CD14-positive monocyte (primary cell): ENCODE measurements at regions not wholly inside any gene's neighbourhood (a gene's known extent, or its start where the extent isn't known, plus 50 kb on each side); places are given as distances from the start of the nearest gene placed in this dataset.

Experiments used
- DNase-seq, 3 donors: peaks; one replicate each; pipeline ENCODE4 v3.0.0-alpha.2; 2011 to 2022
- H2AFZ ChIP-seq: 2 replicates; pipeline ENCODE4 v1.6.0; 2012; ENCODE audit warnings: mild to moderate bottlenecking, low read depth, low read length, inconsistent platforms; ENCODE audit not compliant: insufficient read depth, poor library complexity, severe bottlenecking
- H3K27ac ChIP-seq, 2 donors: 1 replicate in 1 of 2; 2 replicates in 1 of 2; pipeline ENCODE4 v1.5.1; 2012 to 2013; ENCODE audit warnings: low read length in 2 of 2, control low read depth in 1 of 2, inconsistent platforms in 1 of 2, low read depth in 1 of 2, mild to moderate bottlenecking in 1 of 2
- H3K27me3 ChIP-seq, 2 donors: one replicate each; pipeline versions ENCODE4 v1.6.0 to v1.6.1; 2011 to 2013; ENCODE audit warnings: low read length in 2 of 2; ENCODE audit not compliant: control insufficient read depth in 2 of 2, insufficient read depth in 2 of 2
- H3K36me3 ChIP-seq, 2 donors: replicated peaks in 1 of 2; 1 replicate in 1 of 2; 2 replicates in 1 of 2; pipeline versions ENCODE4 v1.5.1 to v1.6.1; 2012 to 2013; ENCODE audit warnings: low read length in 2 of 2, control low read depth in 1 of 2, inconsistent platforms in 1 of 2, mild to moderate bottlenecking in 1 of 2; ENCODE audit not compliant: insufficient read depth in 2 of 2, control insufficient read depth in 1 of 2
- H3K4me1 ChIP-seq, 2 donors: 1 replicate in 1 of 2; 2 replicates in 1 of 2; pipeline versions ENCODE4 v1.5.1 to v1.6.1; 2012 to 2013; ENCODE audit warnings: low read length in 2 of 2, control low read depth in 1 of 2, inconsistent platforms in 1 of 2, mild to moderate bottlenecking in 1 of 2, moderate library complexity in 1 of 2; ENCODE audit not compliant: insufficient read depth in 2 of 2, control insufficient read depth in 1 of 2
- H3K4me2 ChIP-seq: replicated peaks from 2 replicates; pipeline ENCODE3; 2012; ENCODE audit warnings: low read length, moderate library complexity, mild to moderate bottlenecking; ENCODE audit not compliant: poor library complexity, severe bottlenecking; ENCODE audit errors: extremely low read depth
- H3K4me3 ChIP-seq, 3 experiments: fragments of 200-600 bp in 1 of 3; sonication (generic) in 1 of 3; replicated peaks in 1 of 3; 1 replicate in 2 of 3; 2 replicates in 1 of 3; pipeline ENCODE4 v1.5.1; 2011 to 2013; ENCODE audit warnings: low read length in 3 of 3, mild to moderate bottlenecking in 3 of 3, control low read depth in 2 of 3, low read depth in 2 of 3, inconsistent platforms in 1 of 3, moderate library complexity in 1 of 3
- H3K79me2 ChIP-seq: 2 replicates; pipeline ENCODE4 v1.6.0; 2012; ENCODE audit warnings: mild to moderate bottlenecking, control low read depth, inconsistent platforms, low read length, moderate library complexity; ENCODE audit not compliant: insufficient read depth
- H3K9ac ChIP-seq: 2 replicates; pipeline ENCODE4 v1.6.0; 2017; ENCODE audit warnings: low read length, mild to moderate bottlenecking; ENCODE audit not compliant: insufficient read depth, poor library complexity, severe bottlenecking
- H3K9me3 ChIP-seq, 2 donors: replicated peaks in 1 of 2; 1 replicate in 1 of 2; 2 replicates in 1 of 2; pipeline versions ENCODE4 v1.5.1 to v1.6.1; 2012 to 2013; ENCODE audit warnings: low read length in 2 of 2, control low read depth in 1 of 2; ENCODE audit not compliant: control insufficient read depth in 1 of 2, insufficient read depth in 1 of 2
- H4K20me1 ChIP-seq: 2 replicates; pipeline ENCODE4 v1.6.0; 2012; ENCODE audit warnings: mild to moderate bottlenecking, low read length, control low read depth, moderate library complexity; ENCODE audit not compliant: insufficient read depth
- H3K27ac Mint-ChIP-seq, 7 donors: one replicate each; pipeline ENCODE4 v1.8.0; 2020; ENCODE audit warnings: mild to moderate bottlenecking in 7 of 7, mixed read lengths in 7 of 7, moderate library complexity in 6 of 7, inconsistent platforms in 2 of 7
- H3K27me3 Mint-ChIP-seq, 3 donors: one replicate each; pipeline ENCODE4 v1.8.0; 2021 to 2022; ENCODE audit warnings: low read depth in 3 of 3, mild to moderate bottlenecking in 3 of 3, mixed read lengths in 3 of 3, moderate library complexity in 3 of 3, inconsistent platforms in 1 of 3
- H3K36me3 Mint-ChIP-seq, 2 donors: one replicate each; pipeline ENCODE4 v1.8.0; 2020; ENCODE audit warnings: mixed read lengths in 2 of 2, inconsistent platforms in 1 of 2, mild to moderate bottlenecking in 1 of 2
- H3K4me1 Mint-ChIP-seq: one replicate; pipeline ENCODE4 v1.8.0; 2020; ENCODE audit warnings: mild to moderate bottlenecking, mixed read lengths
- H3K4me3 Mint-ChIP-seq, 2 donors: one replicate each; pipeline ENCODE4 v1.8.0; 2020; ENCODE audit warnings: mild to moderate bottlenecking in 2 of 2, mixed read lengths in 2 of 2, moderate library complexity in 1 of 2
- H3K9me3 Mint-ChIP-seq, 7 donors: one replicate each; pipeline ENCODE4 v1.8.0; 2020 to 2022; ENCODE audit warnings: mixed read lengths in 7 of 7, mild to moderate bottlenecking in 6 of 7, moderate library complexity in 6 of 7, inconsistent platforms in 2 of 7
- WGBS: methylation state at CpG from one replicate; pipeline ENCODE4 v1.1.5; 2013; ENCODE audit warnings: missing lambda C conversion rate; ENCODE audit not compliant: insufficient coverage; 5-methylcytosine and 5-hydroxymethylcytosine counted together
- intact Hi-C, 2 donors: fragments of 100-400 bp; cut with micrococcal nuclease; formaldehyde crosslinking; loops; one replicate each; pipeline versions ENCODE4 v1.15.0 to v1.15.1; 2023
- TF ChIP-seq, protein P1 (sequence below): fragments of 200-600 bp; IDR thresholded peaks from one replicate; pipeline ENCODE4 v1.8.0; 2022; ENCODE audit warnings: antibody characterized with exemption, mild to moderate bottlenecking

GRCh38 chr2:6759689-6760088 is 106.0 kb downstream of the CMPK2 start:
- Histone ChIP-seq H3K4me1 (no peaks in the 10 kb centered on the region), H2AFZ (no peak overlapping the region), H3K4me2 (no peak overlapping the region), H3K9ac (no peak overlapping the region), H4K20me1 (no peaks in the 10 kb centered on the region), H3K79me2 (no peaks in the 10 kb centered on the region), H3K9me3 (no peaks in the 10 kb centered on the region), H3K36me3 (no peaks in the 10 kb centered on the region), H3K27ac (no peak overlapping the region), H3K27me3 (peaks cover 0 to 5% of the 10 kb centered on the region in 2 donors), H3K4me3 (no peak overlapping the region)
- TF ChIP-seq, protein P1, sequence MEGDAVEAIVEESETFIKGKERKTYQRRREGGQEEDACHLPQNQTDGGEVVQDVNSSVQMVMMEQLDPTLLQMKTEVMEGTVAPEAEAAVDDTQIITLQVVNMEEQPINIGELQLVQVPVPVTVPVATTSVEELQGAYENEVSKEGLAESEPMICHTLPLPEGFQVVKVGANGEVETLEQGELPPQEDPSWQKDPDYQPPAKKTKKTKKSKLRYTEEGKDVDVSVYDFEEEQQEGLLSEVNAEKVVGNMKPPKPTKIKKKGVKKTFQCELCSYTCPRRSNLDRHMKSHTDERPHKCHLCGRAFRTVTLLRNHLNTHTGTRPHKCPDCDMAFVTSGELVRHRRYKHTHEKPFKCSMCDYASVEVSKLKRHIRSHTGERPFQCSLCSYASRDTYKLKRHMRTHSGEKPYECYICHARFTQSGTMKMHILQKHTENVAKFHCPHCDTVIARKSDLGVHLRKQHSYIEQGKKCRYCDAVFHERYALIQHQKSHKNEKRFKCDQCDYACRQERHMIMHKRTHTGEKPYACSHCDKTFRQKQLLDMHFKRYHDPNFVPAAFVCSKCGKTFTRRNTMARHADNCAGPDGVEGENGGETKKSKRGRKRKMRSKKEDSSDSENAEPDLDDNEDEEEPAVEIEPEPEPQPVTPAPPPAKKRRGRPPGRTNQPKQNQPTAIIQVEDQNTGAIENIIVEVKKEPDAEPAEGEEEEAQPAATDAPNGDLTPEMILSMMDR, result no peak
- Mint-ChIP-seq H3K4me1 (no peaks in the 10 kb centered on the region), H3K4me3 (no peak overlapping the region), H3K36me3 (no peaks in the 10 kb centered on the region), H3K9me3 (no peaks in the 10 kb centered on the region), H3K27me3 (peaks cover 0 to 1% (median 0%) of the 10 kb centered on the region in 3 donors), H3K27ac (no peak overlapping the region)
- DNase-seq, result no peak
- intact Hi-C loops, result no loop called here
- WGBS, result 94% methylated on average over 2 of the region's 2 CpGs

- Histone ChIP-seq H3K4me1 (no peaks in the 10 kb centered on the region), H4K20me1 (no peaks in the 10 kb centered on the region), H3K36me3 (no peaks in the 10 kb centered on the region), H3K9ac (no peak overlapping the region), H3K79me2 (no peaks in the 10 kb centered on the region), H3K27me3 (peaks cover 0 to 4% of the 10 kb centered on the region in 2 donors), H3K4me2 (no peak overlapping the region), H2AFZ (no peak overlapping the region), H3K4me3 (no peak overlapping the region), H3K27ac (no peak overlapping the region), H3K9me3 (no peaks in the 10 kb centered on the region)
- Mint-ChIP-seq H3K36me3 (no peaks in the 10 kb centered on the region), H3K4me3 (no peak overlapping the region), H3K4me1 (no peaks in the 10 kb centered on the region), H3K9me3 (no peaks in the 10 kb centered on the region), H3K27ac (no peak overlapping the region), H3K27me3 (peaks cover 0 to 1% (median 0%) of the 10 kb centered on the region in 3 donors)
- 97% methylated on average over 3 of the region's 5 CpGs for WGBS
- intact Hi-C loops, result no loop called here
- TF ChIP-seq, protein P1, result no peak
- no peak for DNase-seq
Observed at GRCh38 chr2:6760132-6760531, 105.6 kb downstream of the CMPK2 start.
